ENCODE measurements at regions not wholly inside any gene's neighbourhood (a gene's known extent, or its start where the extent isn't known, plus 50 kb on each side); places are given as distances from the start of the nearest gene placed in this dataset.

- TF ChIP-seq, protein P1, sequence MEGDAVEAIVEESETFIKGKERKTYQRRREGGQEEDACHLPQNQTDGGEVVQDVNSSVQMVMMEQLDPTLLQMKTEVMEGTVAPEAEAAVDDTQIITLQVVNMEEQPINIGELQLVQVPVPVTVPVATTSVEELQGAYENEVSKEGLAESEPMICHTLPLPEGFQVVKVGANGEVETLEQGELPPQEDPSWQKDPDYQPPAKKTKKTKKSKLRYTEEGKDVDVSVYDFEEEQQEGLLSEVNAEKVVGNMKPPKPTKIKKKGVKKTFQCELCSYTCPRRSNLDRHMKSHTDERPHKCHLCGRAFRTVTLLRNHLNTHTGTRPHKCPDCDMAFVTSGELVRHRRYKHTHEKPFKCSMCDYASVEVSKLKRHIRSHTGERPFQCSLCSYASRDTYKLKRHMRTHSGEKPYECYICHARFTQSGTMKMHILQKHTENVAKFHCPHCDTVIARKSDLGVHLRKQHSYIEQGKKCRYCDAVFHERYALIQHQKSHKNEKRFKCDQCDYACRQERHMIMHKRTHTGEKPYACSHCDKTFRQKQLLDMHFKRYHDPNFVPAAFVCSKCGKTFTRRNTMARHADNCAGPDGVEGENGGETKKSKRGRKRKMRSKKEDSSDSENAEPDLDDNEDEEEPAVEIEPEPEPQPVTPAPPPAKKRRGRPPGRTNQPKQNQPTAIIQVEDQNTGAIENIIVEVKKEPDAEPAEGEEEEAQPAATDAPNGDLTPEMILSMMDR (IDR thresholded peaks at IDR 0.05), result no peak
- TF ChIP-seq POLR2A (IDR thresholded peaks at IDR 0.05), result no peak
Observed at GRCh38 chr5:6286404-6286803, 91.9 kb downstream of the MED10 start.
